KOPT-K1 (cell line): ENCODE measurements at regions not wholly inside any gene's neighbourhood (a gene's known extent, or its start where the extent isn't known, plus 50 kb on each side); places are given as distances from the start of the nearest gene placed in this dataset.
"Not testable (repeated sequence)": the region's sequence is repeated elsewhere in the genome, so short reads cannot be mapped to it uniquely, and the experiment has no call there.

Experiments
- H3K27ac ChIP-seq: fragments of 200-600 bp; sonication (generic); 2 replicates; pipeline ENCODE4 v1.5.1; 2016; ENCODE audit warnings: antibody characterized with exemption, mild to moderate bottlenecking, low read depth, low read length; ENCODE audit not compliant: poor library complexity, severe bottlenecking
- H3K36me3 ChIP-seq: fragments of 200-600 bp; sonication (generic); 2 replicates; pipeline ENCODE4 v1.5.1; 2017; ENCODE audit warnings: antibody characterized with exemption, mild to moderate bottlenecking, low read length, moderate library complexity; ENCODE audit not compliant: insufficient read depth
- H3K9me3 ChIP-seq: fragments of 200-600 bp; sonication (generic); 2 replicates; pipeline ENCODE4 v1.5.1; 2017; ENCODE audit warnings: antibody characterized with exemption, low read length, mild to moderate bottlenecking; ENCODE audit not compliant: insufficient read depth, poor library complexity, severe bottlenecking

DNA sequence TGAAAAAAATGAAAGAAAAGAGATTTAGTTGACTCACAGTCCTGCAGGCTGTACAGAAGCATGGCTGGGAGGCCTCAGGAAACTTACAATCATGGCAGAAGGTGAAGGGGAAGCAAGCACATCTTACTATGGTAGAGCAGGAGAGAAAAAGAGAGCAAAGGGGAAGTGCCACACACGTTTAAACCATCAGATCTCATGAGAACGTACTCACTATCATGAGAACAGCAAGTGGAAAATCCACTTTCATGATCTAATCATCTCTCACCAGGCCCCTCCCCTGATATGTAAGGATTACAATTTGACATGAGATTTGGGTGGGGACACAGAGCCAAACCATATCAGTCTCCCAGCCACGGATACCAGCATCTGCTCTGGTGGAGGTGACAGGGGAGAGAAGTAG is 50.8 kb upstream of the CPOX start:
- Histone ChIP-seq H3K9me3 (peaks cover 7% of the 10 kb centered on the region), H3K27ac (no peak overlapping the region), H3K36me3 (no peaks in the 10 kb centered on the region)

DNA sequence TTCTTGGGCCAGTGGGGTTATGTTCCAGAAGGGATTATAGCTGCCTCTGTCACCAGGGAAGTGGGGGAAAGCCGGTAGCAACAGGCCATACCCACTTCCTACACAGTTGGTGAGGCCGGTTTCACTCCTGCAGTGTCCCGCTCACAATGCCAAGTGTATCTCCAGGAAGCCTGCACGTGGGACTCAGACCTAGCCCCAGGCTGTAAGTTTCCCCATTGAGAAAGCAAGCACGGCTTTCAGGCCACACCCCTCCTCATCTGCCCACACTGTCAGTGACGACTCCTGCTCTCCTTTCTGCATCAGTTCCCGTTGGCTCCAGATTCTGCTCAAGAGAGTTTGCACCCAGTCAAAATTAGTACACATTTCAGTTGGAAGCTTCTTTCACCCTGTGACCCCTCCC is 51.6 kb upstream of the CPOX start:
- Histone ChIP-seq H3K27ac (peak overlapping the region; percentile 34), H3K36me3 (no peaks in the 10 kb centered on the region), H3K9me3 (peaks cover 7% of the 10 kb centered on the region)

DNA sequence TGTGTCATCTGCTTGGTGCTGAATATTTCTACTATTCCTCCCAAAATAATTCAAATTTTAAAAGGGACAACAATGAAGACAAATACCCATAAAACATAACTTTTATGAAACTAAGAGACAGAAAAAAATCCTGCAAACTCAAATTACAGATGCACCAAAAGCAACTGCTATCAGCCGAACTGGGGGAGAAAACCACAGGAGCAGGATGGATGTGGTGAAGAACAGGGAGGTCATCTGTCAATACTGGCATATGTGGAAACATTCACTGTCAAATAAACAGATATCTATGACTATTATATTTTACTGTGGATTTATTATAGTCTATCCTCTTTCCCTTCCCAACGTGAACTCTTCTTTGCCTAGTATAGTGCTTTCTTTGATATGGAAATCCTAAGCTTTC is 53.3 kb upstream of the CPOX start:
- Histone ChIP-seq H3K9me3 (peaks cover 7% of the 10 kb centered on the region), H3K27ac (peak overlapping the region; percentile 51), H3K36me3 (no peaks in the 10 kb centered on the region)

GRCh38 chr3:98647197-98647596 is 53.8 kb upstream of the CPOX start:
- Histone ChIP-seq H3K9me3 (peaks cover 5% of the 10 kb centered on the region), H3K27ac (peak overlapping the region; percentile 51), H3K36me3 (no peaks in the 10 kb centered on the region)

DNA sequence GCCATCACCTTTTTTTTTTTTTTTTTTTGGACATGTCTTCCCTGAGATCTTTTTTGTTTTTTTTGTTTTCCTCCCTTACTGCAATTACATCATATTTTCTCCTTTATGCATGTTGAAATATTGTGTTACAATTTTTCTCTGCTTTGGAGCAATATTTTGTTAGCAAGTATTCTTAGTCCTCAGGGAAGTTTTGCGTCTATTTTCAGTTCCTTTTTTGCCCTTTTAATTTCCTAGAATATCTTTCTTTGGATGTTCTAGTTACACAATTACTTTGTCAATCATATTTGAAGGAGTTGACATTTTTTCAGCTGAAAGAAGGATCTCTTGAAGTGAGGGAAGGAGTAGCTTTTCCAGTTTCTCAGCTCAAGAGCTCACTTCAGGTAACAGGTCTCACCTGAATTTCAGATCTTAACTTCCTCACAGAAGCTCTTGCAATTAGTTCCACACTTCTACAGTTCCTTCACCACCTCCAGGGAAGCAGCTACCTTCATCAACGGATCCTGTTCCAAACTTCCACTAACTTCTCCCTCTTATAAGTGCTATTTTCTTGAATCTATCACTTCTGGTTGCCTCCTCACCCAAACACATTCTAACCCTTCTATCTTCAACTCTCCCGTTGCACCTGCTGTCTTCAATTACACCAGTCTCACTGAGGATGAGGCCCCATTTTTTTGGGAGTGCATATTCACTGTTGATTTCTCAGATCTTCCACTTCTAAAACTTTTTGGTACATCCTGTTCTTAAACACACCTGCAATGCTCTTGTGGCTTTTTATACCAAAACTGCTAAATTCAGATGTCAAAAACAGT is 57.8 kb upstream of the CPOX start:
- Histone ChIP-seq H3K27ac (peak overlapping the region; percentile 92), H3K36me3 (no peaks in the 10 kb centered on the region)

GRCh38 chr3:98651780-98652077 is 58.3 kb upstream of the CPOX start:
- Histone ChIP-seq H3K27ac (peak overlapping the region; percentile 92), H3K9me3 (no peaks in the 10 kb centered on the region), H3K36me3 (no peaks in the 10 kb centered on the region)

More for the DNA sequence above, 57.8 kb upstream of the CPOX start:
- H3K9me3 ChIP-seq: no peaks in the 10 kb centered on the region

DNA sequence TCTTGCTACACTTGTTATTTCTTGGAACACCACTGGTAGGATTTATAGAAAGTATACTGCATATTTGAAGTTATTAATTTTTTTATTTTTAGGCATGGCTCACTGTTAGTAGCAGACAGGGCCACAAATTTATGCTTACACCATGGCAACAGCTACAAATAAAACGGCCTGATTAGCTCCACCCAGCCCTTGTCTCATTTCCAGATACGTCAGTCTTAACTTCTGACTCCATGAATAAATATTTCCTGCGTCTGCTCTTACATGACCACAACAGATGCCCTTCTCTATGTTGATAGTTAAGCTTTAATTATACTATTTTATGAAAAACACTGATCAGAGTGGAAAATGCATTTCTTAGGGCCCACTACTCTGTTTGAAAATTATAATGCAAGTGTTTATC is 62.3 kb upstream of the CPOX start:
- no peaks in the 10 kb centered on the region for H3K36me3 ChIP-seq
- peaks cover 6% of the 10 kb centered on the region for H3K9me3 ChIP-seq
- H3K27ac ChIP-seq: no peak overlapping the region

DNA sequence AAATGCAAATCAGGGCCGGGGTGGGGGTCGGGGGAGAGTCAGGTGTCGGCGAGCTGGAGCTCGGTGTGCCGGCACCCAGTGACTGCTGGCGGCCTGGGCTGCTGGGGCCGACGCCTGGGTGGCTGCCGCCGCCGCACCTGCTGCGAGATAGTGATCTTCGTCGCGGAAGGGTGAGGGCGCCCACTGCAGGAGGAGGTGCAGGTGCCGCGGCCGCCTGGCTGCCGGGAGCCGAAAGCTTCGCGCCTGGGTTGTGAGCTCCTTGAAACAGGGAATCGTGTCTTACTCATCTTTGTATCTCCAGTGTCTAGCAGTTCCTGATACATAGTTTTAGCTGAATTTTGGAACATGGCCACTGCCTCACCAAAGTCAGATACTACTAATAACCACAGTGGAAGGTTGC is 64.0 kb upstream of the CPOX start:
- no peak overlapping the region for H3K27ac ChIP-seq
- H3K36me3 ChIP-seq: no peaks in the 10 kb centered on the region
- H3K9me3 ChIP-seq: peaks cover 6% of the 10 kb centered on the region

- H3K9me3 ChIP-seq: peaks cover 6% of the 10 kb centered on the region
- H3K27ac ChIP-seq: no peak overlapping the region
- no peaks in the 10 kb centered on the region for H3K36me3 ChIP-seq
These were observed 69.3 kb upstream of the CPOX start for GRCh38 chr3:98662699-98663098.

DNA sequence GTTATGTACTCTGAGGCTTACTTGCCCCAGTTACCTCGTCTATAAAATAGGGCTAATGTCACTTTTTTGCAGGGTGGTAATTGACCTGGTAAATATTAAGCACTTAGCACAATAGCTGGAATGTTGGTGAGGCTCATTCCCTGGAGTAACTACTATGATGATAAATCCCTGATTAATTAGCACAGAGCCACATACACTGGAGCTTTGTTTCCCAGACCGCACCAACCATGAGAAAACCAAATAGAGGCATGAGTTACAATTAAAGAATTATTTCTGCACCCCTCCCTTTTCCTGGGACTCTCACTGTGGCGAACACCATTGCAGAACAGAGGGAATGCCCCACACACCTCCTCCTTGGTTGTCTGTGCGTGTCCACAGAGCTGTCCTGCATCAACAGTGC is 76.6 kb upstream of the CPOX start:
- Histone ChIP-seq H3K9me3 (no peaks in the 10 kb centered on the region), H3K36me3 (no peaks in the 10 kb centered on the region), H3K27ac (no peak overlapping the region)

- Histone ChIP-seq H3K27ac (no peak overlapping the region), H3K36me3 (no peaks in the 10 kb centered on the region)
These were observed 83.2 kb upstream of the ST3GAL6 start for GRCh38 chr3:98679986-98680385.

GRCh38 chr3:98680723-98681122 is 82.4 kb upstream of the ST3GAL6 start:
- H3K36me3 ChIP-seq: no peaks in the 10 kb centered on the region
- peaks cover 4% of the 10 kb centered on the region for H3K9me3 ChIP-seq
- no peak overlapping the region for H3K27ac ChIP-seq

More at GRCh38 chr3:98679986-98680385, 83.2 kb upstream of the ST3GAL6 start:
- H3K9me3 ChIP-seq: peaks cover 4% of the 10 kb centered on the region

DNA sequence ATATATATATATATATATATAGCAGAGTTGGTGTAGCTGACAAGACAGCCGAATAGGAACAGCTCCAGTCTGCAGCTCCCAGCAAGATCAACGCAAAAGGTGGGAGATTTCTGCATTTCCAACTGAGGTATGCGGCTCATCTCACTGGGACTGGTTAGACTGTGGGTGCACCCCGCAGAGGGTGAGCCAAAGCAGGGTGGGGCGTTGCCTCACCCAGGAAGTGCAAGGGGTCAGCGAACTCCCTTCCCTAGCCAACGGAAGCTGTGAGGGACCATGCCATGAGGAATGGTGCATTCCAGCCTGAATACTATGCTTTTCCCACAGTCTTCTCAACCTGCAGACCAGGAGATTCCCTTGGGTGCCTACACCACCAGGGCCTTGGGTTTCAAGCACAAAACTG is 81.7 kb upstream of the ST3GAL6 start:
- Histone ChIP-seq H3K36me3 (no peaks in the 10 kb centered on the region), H3K27ac (no peak overlapping the region), H3K9me3 (peaks cover 4% of the 10 kb centered on the region)

DNA sequence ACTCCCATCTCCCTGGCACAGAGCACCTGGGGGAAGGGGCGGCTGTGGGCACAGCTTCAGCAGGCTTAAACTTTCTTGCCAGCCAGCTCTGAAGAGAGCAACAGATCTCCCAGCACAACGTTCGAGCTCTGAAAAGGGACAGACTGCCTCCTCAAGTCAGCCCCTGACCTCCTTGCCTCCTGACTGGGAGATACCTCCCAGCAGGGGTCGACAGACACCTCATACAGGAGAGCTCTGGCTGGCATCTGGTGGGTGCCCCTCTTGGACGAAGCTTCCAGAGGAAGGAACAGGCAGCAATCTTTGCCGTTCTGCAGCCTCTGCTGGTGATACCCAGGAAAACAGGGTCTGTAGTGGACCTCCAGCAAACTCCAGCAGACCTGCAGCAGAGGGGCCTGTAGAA is 80.7 kb upstream of the ST3GAL6 start:
- H3K27ac ChIP-seq, H3K36me3 ChIP-seq, H3K9me3 ChIP-seq: not testable (repeated sequence)

DNA sequence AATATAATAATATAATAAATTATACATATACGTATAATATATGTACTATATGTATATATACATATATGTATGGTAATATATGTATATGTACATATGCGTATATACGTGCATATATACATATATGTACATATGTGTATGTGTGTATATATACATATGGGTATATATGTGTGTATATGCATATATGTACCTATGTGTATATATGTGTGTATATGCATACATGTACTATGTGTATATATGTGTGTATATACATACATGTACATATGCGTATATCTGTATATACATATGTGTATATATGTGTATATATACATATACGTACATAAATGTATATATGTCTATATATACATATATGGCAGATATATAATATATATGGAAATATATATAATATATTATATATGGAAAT is 74.8 kb upstream of the ST3GAL6 start:
- Histone ChIP-seq H3K27ac (no peak overlapping the region), H3K9me3 (no peaks in the 10 kb centered on the region), H3K36me3 (no peaks in the 10 kb centered on the region)

- Histone ChIP-seq H3K27ac (no peak overlapping the region), H3K36me3 (no peaks in the 10 kb centered on the region), H3K9me3 (no peaks in the 10 kb centered on the region)
These were observed 72.3 kb upstream of the ST3GAL6 start for GRCh38 chr3:98690876-98691275.
